Psoas muscle (tissue), 7 donors: ENCODE measurements at regions not wholly inside any gene's neighbourhood (a gene's known extent, or its start where the extent isn't known, plus 50 kb on each side); places are given as distances from the start of the nearest gene placed in this dataset.

Source experiments
- ATAC-seq, 4 donors: fragments of 200-7000 bp; cut with Tn5 transposase; one replicate each; pipeline ENCODE4 v1.9.1; 2020; ENCODE audit warnings: moderate library complexity in 3 of 4, mild to moderate bottlenecking in 2 of 4
- DNase-seq, 2 donors: peaks; one replicate each; pipeline ENCODE4 v3.0.0-alpha.2; 2020
- H3K27ac ChIP-seq: fragments of 200-600 bp; one replicate; pipeline ENCODE4 v1.8.0; 2022
- H3K27me3 ChIP-seq, 3 donors: fragments of 200-600 bp in 1 of 3; one replicate each; pipeline versions ENCODE4 v1.6.1 to v1.8.0; 2013 to 2022; ENCODE audit warnings: low read length in 2 of 3, mild to moderate bottlenecking in 2 of 3, moderate library complexity in 1 of 3; ENCODE audit not compliant: insufficient read depth in 3 of 3
- H3K36me3 ChIP-seq, 2 donors: fragments of 200-600 bp in 1 of 2; one replicate each; pipeline versions ENCODE4 v1.6.1 to v1.8.0; 2013 to 2022; ENCODE audit warnings: low read depth in 1 of 2, mild to moderate bottlenecking in 1 of 2, moderate library complexity in 1 of 2; ENCODE audit not compliant: insufficient read depth in 1 of 2
- H3K4me1 ChIP-seq: fragments of 200-600 bp; one replicate; pipeline ENCODE4 v1.8.0; 2022
- H3K4me3 ChIP-seq: fragments of 200-600 bp; one replicate; pipeline ENCODE4 v1.8.0; 2022; ENCODE audit warnings: mild to moderate bottlenecking
- H3K9me3 ChIP-seq: fragments of 200-600 bp; one replicate; pipeline ENCODE4 v1.8.0; 2022
- WGBS, 3 donors: extraction: QIAGEN DNeasy Blood & Tissue Kit; methylation state at CpG; one replicate each; pipeline versions ENCODE4 v1.1.6 to v1.1.7; 2013; 5-methylcytosine and 5-hydroxymethylcytosine counted together
- intact Hi-C, 2 donors: fragments of 100-400 bp; cut with DNase I; formaldehyde crosslinking; loops; one replicate each; pipeline versions ENCODE4 v1.11.0 to v1.14.2; 2022
- TF ChIP-seq, protein P1 (sequence below): fragments of 200-600 bp; IDR thresholded peaks from one replicate; pipeline ENCODE4 v1.8.0; 2022; ENCODE audit warnings: antibody characterized with exemption
- donor health status: healthy with polysubstance abuse.
- donor health status: DM: no; HTN: no; CAD: no; lungs with moderate emphysema.
- donor health status: Bipolar disorder and iron deficiency.
- donor health status: healthy.
- donor health status: DM: yes; HTN: yes; CAD: no.
- donor health status: DM: no; HTN: no; CAD: no.
- donor health status: DM: yes; HTN: yes; CAD: no.

DNA sequence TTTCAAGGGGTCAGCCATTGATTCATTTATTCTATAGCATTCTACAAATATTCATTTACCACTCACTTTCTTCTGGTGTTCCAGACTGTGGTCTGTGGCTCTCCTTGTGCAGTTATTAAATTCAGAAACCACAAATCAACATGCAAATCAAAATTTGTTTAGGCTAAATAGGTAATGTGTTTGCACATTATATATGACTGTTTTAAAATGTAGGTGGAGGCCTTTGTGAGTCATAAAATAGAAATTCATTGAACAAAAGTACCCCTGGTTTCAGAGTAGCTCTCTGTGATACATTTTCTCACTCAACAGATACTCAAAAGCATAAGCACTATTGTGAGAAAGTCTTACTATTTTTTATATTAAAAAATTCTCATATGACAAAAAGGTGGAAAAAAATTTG, 385.5 kb upstream of the TSHZ2 start:
- TF ChIP-seq, protein P1, sequence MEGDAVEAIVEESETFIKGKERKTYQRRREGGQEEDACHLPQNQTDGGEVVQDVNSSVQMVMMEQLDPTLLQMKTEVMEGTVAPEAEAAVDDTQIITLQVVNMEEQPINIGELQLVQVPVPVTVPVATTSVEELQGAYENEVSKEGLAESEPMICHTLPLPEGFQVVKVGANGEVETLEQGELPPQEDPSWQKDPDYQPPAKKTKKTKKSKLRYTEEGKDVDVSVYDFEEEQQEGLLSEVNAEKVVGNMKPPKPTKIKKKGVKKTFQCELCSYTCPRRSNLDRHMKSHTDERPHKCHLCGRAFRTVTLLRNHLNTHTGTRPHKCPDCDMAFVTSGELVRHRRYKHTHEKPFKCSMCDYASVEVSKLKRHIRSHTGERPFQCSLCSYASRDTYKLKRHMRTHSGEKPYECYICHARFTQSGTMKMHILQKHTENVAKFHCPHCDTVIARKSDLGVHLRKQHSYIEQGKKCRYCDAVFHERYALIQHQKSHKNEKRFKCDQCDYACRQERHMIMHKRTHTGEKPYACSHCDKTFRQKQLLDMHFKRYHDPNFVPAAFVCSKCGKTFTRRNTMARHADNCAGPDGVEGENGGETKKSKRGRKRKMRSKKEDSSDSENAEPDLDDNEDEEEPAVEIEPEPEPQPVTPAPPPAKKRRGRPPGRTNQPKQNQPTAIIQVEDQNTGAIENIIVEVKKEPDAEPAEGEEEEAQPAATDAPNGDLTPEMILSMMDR, result no peak
- no peak for ATAC-seq
- no peak for DNase-seq

DNA sequence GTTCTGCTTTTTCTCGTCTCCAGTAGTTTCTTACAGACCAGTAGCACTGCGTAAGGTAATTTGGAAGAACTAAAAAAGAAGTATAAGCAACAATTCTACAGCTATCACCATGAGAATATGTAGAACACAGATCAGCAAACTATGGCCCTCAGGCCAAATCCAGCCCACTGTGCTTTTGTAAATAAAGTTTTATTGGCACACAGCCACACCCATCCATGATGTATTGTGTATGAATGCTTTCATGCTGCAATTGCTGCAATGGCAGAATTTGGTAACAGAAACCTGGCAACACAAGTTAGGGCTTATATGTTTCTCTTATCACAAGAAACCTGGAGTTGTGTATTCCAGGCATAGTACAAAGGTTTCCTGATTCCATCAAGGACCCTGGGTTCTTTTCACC, 386.8 kb upstream of the TSHZ2 start:
- TF ChIP-seq, protein P1, result no peak
- H3K27ac ChIP-seq, result no peak overlapping the region
- DNase-seq (no peak), ATAC-seq (no peak)
- 90 to 94% (median 92%) methylated on average over 2 of the region's 2 CpGs for WGBS, 3 donors
- no peaks in the 10 kb centered on the region for H3K4me1 ChIP-seq
- H3K27me3 ChIP-seq, result no peaks in the 10 kb centered on the region
- no peaks in the 10 kb centered on the region for H3K9me3 ChIP-seq
- no peak overlapping the region for H3K4me3 ChIP-seq
- intact Hi-C loops, result no loop called here
- no peaks in the 10 kb centered on the region for H3K36me3 ChIP-seq

More for the DNA sequence above, 385.5 kb upstream of the TSHZ2 start:
- Histone ChIP-seq H3K4me1 (no peaks in the 10 kb centered on the region), H3K27ac (no peak overlapping the region), H3K4me3 (no peak overlapping the region), H3K27me3 (no peaks in the 10 kb centered on the region), H3K9me3 (no peaks in the 10 kb centered on the region), H3K36me3 (no peaks in the 10 kb centered on the region)
- intact Hi-C loops, result no loop called here

DNA sequence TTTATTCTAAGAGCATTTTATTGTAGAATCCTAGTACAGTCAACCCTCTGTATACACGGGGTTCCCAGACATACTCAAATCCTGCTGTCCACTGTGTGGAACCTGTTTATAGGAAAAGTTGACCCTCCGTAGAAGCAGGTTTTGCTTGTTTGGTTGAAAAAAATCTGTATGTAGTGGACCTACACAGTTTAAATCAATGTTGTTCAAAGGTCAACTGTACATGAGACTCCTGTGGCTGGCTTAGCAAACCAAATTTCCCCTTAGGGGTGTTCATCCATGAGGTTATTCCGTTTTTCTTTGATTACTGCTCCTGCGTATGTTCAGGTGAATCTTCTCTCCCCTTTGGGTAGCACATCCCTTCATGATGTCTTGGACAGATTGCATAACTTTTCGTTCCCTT, 387.0 kb upstream of the ZFP64 start:
- DNase-seq (no peak), ATAC-seq (no peak)
- Histone ChIP-seq H3K36me3 (no peaks in the 10 kb centered on the region), H3K4me1 (no peaks in the 10 kb centered on the region), H3K9me3 (no peaks in the 10 kb centered on the region), H3K27me3 (no peaks in the 10 kb centered on the region), H3K27ac (no peak overlapping the region), H3K4me3 (no peak overlapping the region)
- intact Hi-C loops, result no loop called here
- TF ChIP-seq, protein P1, result no peak
- WGBS, 3 donors, result 71 to 82% (median 76%) methylated on average over 5 of the region's 5 CpGs

DNA sequence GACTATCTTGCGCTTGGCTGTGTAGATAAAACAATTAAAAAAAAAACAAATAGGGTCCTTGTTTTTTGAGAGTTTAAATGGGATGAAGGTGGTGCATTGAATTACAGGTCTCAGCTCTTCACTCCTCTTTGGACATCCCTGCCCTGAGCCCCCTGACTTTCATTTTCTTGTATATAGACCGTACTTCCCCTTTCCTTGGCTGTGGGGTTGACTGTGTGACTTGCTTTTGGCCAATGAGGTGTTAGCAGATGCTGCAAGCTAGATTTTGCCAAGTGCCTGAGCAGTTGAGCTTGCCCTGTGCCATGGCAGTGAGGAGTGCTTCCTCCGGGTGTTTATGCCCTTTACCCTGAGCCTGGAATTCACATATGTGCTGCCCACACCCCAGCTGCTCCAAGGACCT, 386.1 kb upstream of the ZFP64 start:
- no peaks in the 10 kb centered on the region for H3K27me3 ChIP-seq
- DNase-seq (no peak), ATAC-seq (no peak)
- no peak overlapping the region for H3K4me3 ChIP-seq
- TF ChIP-seq, protein P1, result no peak
- intact Hi-C loops, result no loop called here
- H3K4me1 ChIP-seq, result no peaks in the 10 kb centered on the region
- 64 to 68% (median 68%) methylated on average over 3 of the region's 3 CpGs for WGBS, 3 donors
- no peak overlapping the region for H3K27ac ChIP-seq
- H3K36me3 ChIP-seq, result no peaks in the 10 kb centered on the region
- H3K9me3 ChIP-seq, result no peaks in the 10 kb centered on the region

DNA sequence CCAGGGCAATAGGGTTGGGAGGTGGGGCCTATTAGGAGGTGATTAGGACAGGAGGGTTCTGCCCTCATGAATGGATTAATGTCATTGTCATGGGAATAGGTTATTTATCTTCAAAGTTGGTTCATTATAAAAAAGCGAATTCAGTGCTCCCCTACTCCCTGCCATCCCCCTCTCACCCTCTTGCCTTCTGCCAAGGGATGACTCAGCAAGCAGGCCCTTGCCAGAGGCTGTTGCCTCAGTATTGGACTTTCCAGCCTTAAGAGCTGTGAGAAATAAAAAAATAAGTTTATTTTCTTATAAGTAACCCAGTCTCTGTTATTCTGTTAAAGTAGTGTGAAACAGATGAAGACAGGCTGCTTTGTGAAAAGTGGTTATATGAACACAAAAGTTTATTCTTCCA, 381.1 kb upstream of the ZFP64 start:
- no peaks in the 10 kb centered on the region for H3K9me3 ChIP-seq
- DNase-seq (no peak), ATAC-seq (no peak)
- H3K27ac ChIP-seq, result no peak overlapping the region
- intact Hi-C loops, result no loop called here
- no peaks in the 10 kb centered on the region for H3K36me3 ChIP-seq
- 64 to 68% (median 65%) methylated on average over 1 of the region's 1 CpG for WGBS, 3 donors
- TF ChIP-seq, protein P1, result no peak
- no peaks in the 10 kb centered on the region for H3K4me1 ChIP-seq
- no peaks in the 10 kb centered on the region for H3K27me3 ChIP-seq
- no peak overlapping the region for H3K4me3 ChIP-seq
